PC-9 (cell line): ENCODE measurements at regions not wholly inside any gene's neighbourhood (a gene's known extent, or its start where the extent isn't known, plus 50 kb on each side); places are given as distances from the start of the nearest gene placed in this dataset.

Experiments used
- EZH2 ChIP-seq: fragments of 200-600 bp; sonication (generic); IDR thresholded peaks from 2 replicates; pipeline ENCODE4 v1.8.0; 2017; ENCODE audit warnings: antibody characterized with exemption, low read depth
- TF ChIP-seq, protein P1 (sequence below): fragments of 200-600 bp; sonication (generic); conservative IDR thresholded peaks from 2 replicates; pipeline ENCODE4 v1.6.1; 2017; ENCODE audit warnings: mixed run types, antibody characterized with exemption, mild to moderate bottlenecking, moderate library complexity

DNA sequence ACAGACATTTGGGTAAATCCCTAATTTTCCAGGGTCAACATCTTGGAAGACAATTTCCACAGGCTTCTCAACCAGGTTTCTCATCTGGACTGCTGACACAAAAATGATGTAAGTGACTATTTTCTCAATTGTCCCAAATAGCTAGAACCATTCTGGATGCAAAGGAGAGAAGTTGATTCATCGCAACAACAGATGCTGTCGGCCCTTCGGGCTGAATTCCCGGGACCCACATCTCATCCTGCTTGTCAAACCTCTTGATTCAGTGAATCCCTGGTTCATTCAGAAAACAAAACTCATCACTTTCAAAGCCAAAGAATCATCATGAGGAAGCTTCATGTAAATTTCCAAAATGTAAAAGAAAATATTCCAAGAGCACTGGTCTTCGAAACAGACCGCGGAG is 251.8 kb downstream of the NPHP4 start:
- TF ChIP-seq, protein P1, sequence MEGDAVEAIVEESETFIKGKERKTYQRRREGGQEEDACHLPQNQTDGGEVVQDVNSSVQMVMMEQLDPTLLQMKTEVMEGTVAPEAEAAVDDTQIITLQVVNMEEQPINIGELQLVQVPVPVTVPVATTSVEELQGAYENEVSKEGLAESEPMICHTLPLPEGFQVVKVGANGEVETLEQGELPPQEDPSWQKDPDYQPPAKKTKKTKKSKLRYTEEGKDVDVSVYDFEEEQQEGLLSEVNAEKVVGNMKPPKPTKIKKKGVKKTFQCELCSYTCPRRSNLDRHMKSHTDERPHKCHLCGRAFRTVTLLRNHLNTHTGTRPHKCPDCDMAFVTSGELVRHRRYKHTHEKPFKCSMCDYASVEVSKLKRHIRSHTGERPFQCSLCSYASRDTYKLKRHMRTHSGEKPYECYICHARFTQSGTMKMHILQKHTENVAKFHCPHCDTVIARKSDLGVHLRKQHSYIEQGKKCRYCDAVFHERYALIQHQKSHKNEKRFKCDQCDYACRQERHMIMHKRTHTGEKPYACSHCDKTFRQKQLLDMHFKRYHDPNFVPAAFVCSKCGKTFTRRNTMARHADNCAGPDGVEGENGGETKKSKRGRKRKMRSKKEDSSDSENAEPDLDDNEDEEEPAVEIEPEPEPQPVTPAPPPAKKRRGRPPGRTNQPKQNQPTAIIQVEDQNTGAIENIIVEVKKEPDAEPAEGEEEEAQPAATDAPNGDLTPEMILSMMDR = no peak
- TF ChIP-seq EZH2 = no peak
